WERI-Rb-1 (cell line): ENCODE measurements at regions not wholly inside any gene's neighbourhood (a gene's known extent, or its start where the extent isn't known, plus 50 kb on each side); places are given as distances from the start of the nearest gene placed in this dataset.

Source experiments
- DNase-seq: peaks from one replicate; pipeline ENCODE4 v3.0.0-alpha.2; 2020
- H3K27ac ChIP-seq: fragments of 250-450 bp; sonication (Bioruptor Pico); 2 replicates; pipeline ENCODE4 v1.5.1; 2020; ENCODE audit warnings: mild to moderate bottlenecking, moderate library complexity
- H3K27me3 ChIP-seq: fragments of 250-450 bp; sonication (Bioruptor Pico); 2 replicates; pipeline ENCODE4 v1.5.1; 2021; ENCODE audit warnings: mild to moderate bottlenecking, low read depth, moderate library complexity; ENCODE audit not compliant: insufficient read depth, severe bottlenecking
- H3K36me3 ChIP-seq: fragments of 250-450 bp; sonication (Bioruptor Pico); 2 replicates; pipeline ENCODE4 v1.5.1; 2020; ENCODE audit warnings: mild to moderate bottlenecking, moderate library complexity
- H3K4me3 ChIP-seq: 2 replicates; pipeline ENCODE4 v1.5.1; 2011; ENCODE audit warnings: low read depth, mild to moderate bottlenecking, control low read depth, low read length
- H3K9me3 ChIP-seq: fragments of 250-450 bp; sonication (Bioruptor Pico); 2 replicates; pipeline ENCODE4 v1.5.1; 2021; ENCODE audit warnings: mild to moderate bottlenecking, moderate library complexity; ENCODE audit not compliant: severe bottlenecking
- TF ChIP-seq, protein P1 (sequence below): IDR thresholded peaks from 2 replicates; pipeline ENCODE4 v1.5.1; 2011; ENCODE audit warnings: low read depth, mild to moderate bottlenecking, control low read depth, inconsistent platforms, low read length

- H3K9me3 ChIP-seq = no peaks in the 10 kb centered on the region
- H3K36me3 ChIP-seq = no peaks in the 10 kb centered on the region
- no peak overlapping the region for H3K27ac ChIP-seq
- no peaks in the 10 kb centered on the region for H3K27me3 ChIP-seq
- no peak overlapping the region for H3K4me3 ChIP-seq
- TF ChIP-seq, protein P1, sequence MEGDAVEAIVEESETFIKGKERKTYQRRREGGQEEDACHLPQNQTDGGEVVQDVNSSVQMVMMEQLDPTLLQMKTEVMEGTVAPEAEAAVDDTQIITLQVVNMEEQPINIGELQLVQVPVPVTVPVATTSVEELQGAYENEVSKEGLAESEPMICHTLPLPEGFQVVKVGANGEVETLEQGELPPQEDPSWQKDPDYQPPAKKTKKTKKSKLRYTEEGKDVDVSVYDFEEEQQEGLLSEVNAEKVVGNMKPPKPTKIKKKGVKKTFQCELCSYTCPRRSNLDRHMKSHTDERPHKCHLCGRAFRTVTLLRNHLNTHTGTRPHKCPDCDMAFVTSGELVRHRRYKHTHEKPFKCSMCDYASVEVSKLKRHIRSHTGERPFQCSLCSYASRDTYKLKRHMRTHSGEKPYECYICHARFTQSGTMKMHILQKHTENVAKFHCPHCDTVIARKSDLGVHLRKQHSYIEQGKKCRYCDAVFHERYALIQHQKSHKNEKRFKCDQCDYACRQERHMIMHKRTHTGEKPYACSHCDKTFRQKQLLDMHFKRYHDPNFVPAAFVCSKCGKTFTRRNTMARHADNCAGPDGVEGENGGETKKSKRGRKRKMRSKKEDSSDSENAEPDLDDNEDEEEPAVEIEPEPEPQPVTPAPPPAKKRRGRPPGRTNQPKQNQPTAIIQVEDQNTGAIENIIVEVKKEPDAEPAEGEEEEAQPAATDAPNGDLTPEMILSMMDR = no peak
- DNase-seq = no peak
These were observed 413.2 kb downstream of the LMO7 start for GRCh38 chr13:76049376-76049746.

- Histone ChIP-seq H3K27me3 (no peaks in the 10 kb centered on the region), H3K9me3 (no peaks in the 10 kb centered on the region), H3K36me3 (no peaks in the 10 kb centered on the region), H3K27ac (no peak overlapping the region), H3K4me3 (no peak overlapping the region)
- TF ChIP-seq, protein P1 = no peak
- no peak for DNase-seq
These were observed 412.7 kb downstream of the LMO7 start for GRCh38 chr13:76048675-76049375.

GRCh38 chr13:76048131-76048530, 412.0 kb downstream of the LMO7 start:
- no peak for DNase-seq
- Histone ChIP-seq H3K9me3 (no peaks in the 10 kb centered on the region), H3K27ac (no peak overlapping the region), H3K27me3 (no peaks in the 10 kb centered on the region), H3K36me3 (no peaks in the 10 kb centered on the region), H3K4me3 (no peak overlapping the region)
- TF ChIP-seq, protein P1 = no peak

DNA sequence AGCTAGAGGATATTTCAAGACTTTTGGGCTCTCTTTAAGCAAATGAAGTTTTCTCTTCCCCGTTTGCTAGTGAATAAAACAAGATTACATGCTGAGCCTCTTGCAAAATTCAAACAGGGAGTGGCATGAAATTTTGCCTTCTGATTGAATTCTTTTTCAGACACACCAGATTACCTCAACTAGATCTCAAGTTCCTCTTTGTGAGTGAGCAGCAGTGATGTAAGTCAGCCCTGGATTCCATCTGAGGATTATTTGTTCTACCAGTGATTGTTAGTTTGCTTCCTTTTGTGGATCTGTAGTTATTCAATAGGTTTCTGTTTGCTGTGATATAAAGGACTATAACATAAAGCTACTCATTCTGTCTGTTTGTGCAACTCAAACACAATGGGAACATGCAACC, 407.7 kb downstream of the LMO7 start:
- Histone ChIP-seq H3K4me3 (no peak overlapping the region), H3K27ac (no peak overlapping the region), H3K36me3 (no peaks in the 10 kb centered on the region), H3K9me3 (no peaks in the 10 kb centered on the region), H3K27me3 (no peaks in the 10 kb centered on the region)
- no peak for DNase-seq
- TF ChIP-seq, protein P1 = no peak

- TF ChIP-seq, protein P1 = peak; percentile 41
- no peaks in the 10 kb centered on the region for H3K36me3 ChIP-seq
- no peak overlapping the region for H3K27ac ChIP-seq
- no peak overlapping the region for H3K4me3 ChIP-seq
- DNase-seq = peak; percentile 20
- H3K27me3 ChIP-seq = no peaks in the 10 kb centered on the region
- H3K9me3 ChIP-seq = no peaks in the 10 kb centered on the region
These were observed 403.0 kb downstream of the LMO7 start for GRCh38 chr13:76038920-76039716.
